Cardiac muscle cell (in vitro differentiated cells and primary cell): ENCODE measurements at regions not wholly inside any gene's neighbourhood (a gene's known extent, or its start where the extent isn't known, plus 50 kb on each side); places are given as distances from the start of the nearest gene placed in this dataset.

Experiments
- DNase-seq, 2 donors: peaks; one replicate each; pipeline versions ENCODE4 v3.0.0 to v3.0.0-alpha.2; 2010 to 2017; ENCODE audit warnings: low read depth in 1 of 2, low spot score in 1 of 2
- H3K27ac ChIP-seq: fragments of 200-600 bp; sonication (generic); 2 replicates; pipeline ENCODE4 v1.5.1; 2016
- H3K27me3 ChIP-seq: fragments of 200-600 bp; sonication (generic); 2 replicates; pipeline ENCODE4 v1.6.0; 2016; ENCODE audit warnings: control low read depth
- H3K36me3 ChIP-seq: fragments of 200-600 bp; sonication (generic); 2 replicates; pipeline ENCODE4 v1.5.1; 2016; ENCODE audit warnings: control low read depth
- H3K4me1 ChIP-seq: fragments of 200-600 bp; sonication (generic); 2 replicates; pipeline ENCODE4 v1.8.1; 2017; ENCODE audit warnings: low read depth, mild to moderate bottlenecking, mixed run types
- H3K4me3 ChIP-seq: fragments of 200-600 bp; sonication (generic); 2 replicates; pipeline ENCODE4 v1.5.1; 2016; ENCODE audit warnings: mild to moderate bottlenecking
- H3K9me3 ChIP-seq: fragments of 200-600 bp; sonication (generic); 2 replicates; pipeline ENCODE4 v1.5.1; 2017; ENCODE audit warnings: low read depth, mild to moderate bottlenecking, control low read depth
- CTCF ChIP-seq: IDR thresholded peaks from 2 replicates; pipeline ENCODE4 v1.5.1; 2012; ENCODE audit warnings: low read depth, mild to moderate bottlenecking, low read length

- no peaks in the 10 kb centered on the region for H3K36me3 ChIP-seq
- H3K27ac ChIP-seq, result no peak overlapping the region
- no peaks in the 10 kb centered on the region for H3K27me3 ChIP-seq
- DNase-seq, result no peak
- no peaks in the 10 kb centered on the region for H3K9me3 ChIP-seq
- H3K4me1 ChIP-seq, result no peaks in the 10 kb centered on the region
- no peak for TF ChIP-seq CTCF
- H3K4me3 ChIP-seq, result no peak overlapping the region
These were observed 715.5 kb downstream of the CETN3 start for GRCh38 chr5:89694026-89694550.

GRCh38 chr5:89690331-89690730, 719.2 kb downstream of the CETN3 start:
- TF ChIP-seq CTCF, result no peak
- no peaks in the 10 kb centered on the region for H3K4me1 ChIP-seq
- H3K36me3 ChIP-seq, result no peaks in the 10 kb centered on the region
- H3K4me3 ChIP-seq, result no peak overlapping the region
- no peak for DNase-seq
- H3K27ac ChIP-seq, result no peak overlapping the region
- no peaks in the 10 kb centered on the region for H3K9me3 ChIP-seq
- no peaks in the 10 kb centered on the region for H3K27me3 ChIP-seq

GRCh38 chr5:89686081-89686765, 723.3 kb downstream of the CETN3 start:
- DNase-seq, result peak in 1 of 2 donors; percentile 12
- Histone ChIP-seq H3K4me1 (no peaks in the 10 kb centered on the region), H3K27ac (peak overlapping the region; percentile 34)

GRCh38 chr5:89676634-89677033, 732.9 kb downstream of the CETN3 start:
- Histone ChIP-seq H3K36me3 (no peaks in the 10 kb centered on the region), H3K4me3 (no peak overlapping the region), H3K27me3 (no peaks in the 10 kb centered on the region), H3K9me3 (no peaks in the 10 kb centered on the region), H3K27ac (no peak overlapping the region), H3K4me1 (no peaks in the 10 kb centered on the region)
- DNase-seq, result no peak
- no peak for TF ChIP-seq CTCF

More at GRCh38 chr5:89686081-89686765, 723.3 kb downstream of the CETN3 start:
- TF ChIP-seq CTCF, result no peak
- H3K9me3 ChIP-seq, result no peaks in the 10 kb centered on the region
- no peak overlapping the region for H3K4me3 ChIP-seq
- no peaks in the 10 kb centered on the region for H3K27me3 ChIP-seq
- H3K36me3 ChIP-seq, result no peaks in the 10 kb centered on the region

GRCh38 chr5:89673019-89673418, 736.5 kb downstream of the CETN3 start:
- H3K36me3 ChIP-seq, result no peaks in the 10 kb centered on the region
- no peaks in the 10 kb centered on the region for H3K27me3 ChIP-seq
- no peak overlapping the region for H3K4me3 ChIP-seq
- no peak for DNase-seq
- H3K9me3 ChIP-seq, result no peaks in the 10 kb centered on the region
- H3K27ac ChIP-seq, result no peak overlapping the region
- TF ChIP-seq CTCF, result no peak
- H3K4me1 ChIP-seq, result no peaks in the 10 kb centered on the region
